ENCODE measurements at regions not wholly inside any gene's neighbourhood (a gene's known extent, or its start where the extent isn't known, plus 50 kb on each side); places are given as distances from the start of the nearest gene placed in this dataset.

GRCh38 chr10:131431533-131431932 is 120.0 kb upstream of the TCERG1L start:
- no peak overlapping the region for H2AFZ ChIP-seq (ENCODE audit: insufficient read depth, low read depth, low read length, poor library complexity, severe bottlenecking)
- no peaks in the 10 kb centered on the region for H3K36me3 Mint-ChIP-seq
- H3K4me2 ChIP-seq (replicated peaks; ENCODE audit: extremely low read depth, low read length, poor library complexity, severe bottlenecking), result no peak overlapping the region
- TF ChIP-seq, protein P1, sequence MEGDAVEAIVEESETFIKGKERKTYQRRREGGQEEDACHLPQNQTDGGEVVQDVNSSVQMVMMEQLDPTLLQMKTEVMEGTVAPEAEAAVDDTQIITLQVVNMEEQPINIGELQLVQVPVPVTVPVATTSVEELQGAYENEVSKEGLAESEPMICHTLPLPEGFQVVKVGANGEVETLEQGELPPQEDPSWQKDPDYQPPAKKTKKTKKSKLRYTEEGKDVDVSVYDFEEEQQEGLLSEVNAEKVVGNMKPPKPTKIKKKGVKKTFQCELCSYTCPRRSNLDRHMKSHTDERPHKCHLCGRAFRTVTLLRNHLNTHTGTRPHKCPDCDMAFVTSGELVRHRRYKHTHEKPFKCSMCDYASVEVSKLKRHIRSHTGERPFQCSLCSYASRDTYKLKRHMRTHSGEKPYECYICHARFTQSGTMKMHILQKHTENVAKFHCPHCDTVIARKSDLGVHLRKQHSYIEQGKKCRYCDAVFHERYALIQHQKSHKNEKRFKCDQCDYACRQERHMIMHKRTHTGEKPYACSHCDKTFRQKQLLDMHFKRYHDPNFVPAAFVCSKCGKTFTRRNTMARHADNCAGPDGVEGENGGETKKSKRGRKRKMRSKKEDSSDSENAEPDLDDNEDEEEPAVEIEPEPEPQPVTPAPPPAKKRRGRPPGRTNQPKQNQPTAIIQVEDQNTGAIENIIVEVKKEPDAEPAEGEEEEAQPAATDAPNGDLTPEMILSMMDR (IDR thresholded peaks at IDR 0.05), result no peak
- no peak overlapping the region for H3K4me3 Mint-ChIP-seq
- no peaks in the 10 kb centered on the region for H3K9me3 ChIP-seq (replicated peaks in 1 of 2; ENCODE audit: control insufficient read depth in 1 of 2, insufficient read depth in 1 of 2, low read length in 2 of 2)
- intact Hi-C loops (cut with micrococcal nuclease), result no loop called here
- H3K9ac ChIP-seq (ENCODE audit: insufficient read depth, low read length, poor library complexity, severe bottlenecking), result no peak overlapping the region
- H3K4me1 ChIP-seq (ENCODE audit: control insufficient read depth in 1 of 2, insufficient read depth in 2 of 2, low read length in 2 of 2), result no peaks in the 10 kb centered on the region
- H3K9me3 Mint-ChIP-seq, result peaks cover 0 to 2% (median 0%) of the 10 kb centered on the region in 7 donors
- 59% methylated on average over 2 of the region's 7 CpGs for WGBS (ENCODE audit: insufficient coverage)
- H3K36me3 ChIP-seq (replicated peaks in 1 of 2; ENCODE audit: control insufficient read depth in 1 of 2, insufficient read depth in 2 of 2, low read length in 2 of 2), result no peaks in the 10 kb centered on the region
- H4K20me1 ChIP-seq (ENCODE audit: insufficient read depth, low read length), result no peaks in the 10 kb centered on the region
- no peaks in the 10 kb centered on the region for H3K79me2 ChIP-seq (ENCODE audit: insufficient read depth, low read length)
- H3K27me3 ChIP-seq (ENCODE audit: control insufficient read depth in 2 of 2, insufficient read depth in 2 of 2, low read length in 2 of 2), result no peaks in the 10 kb centered on the region
- no peak overlapping the region for H3K27ac ChIP-seq (ENCODE audit: low read depth in 1 of 2, low read length in 2 of 2)
- H3K27ac Mint-ChIP-seq, result no peak overlapping the region
- no peak for DNase-seq
- H3K4me1 Mint-ChIP-seq, result no peaks in the 10 kb centered on the region
- H3K27me3 Mint-ChIP-seq (ENCODE audit: low read depth in 3 of 3), result peaks cover 2 to 3% (median 2%) of the 10 kb centered on the region in 3 donors
- no peak overlapping the region for H3K4me3 ChIP-seq (replicated peaks in 1 of 3; ENCODE audit: low read depth in 2 of 3, low read length in 3 of 3)

DNA sequence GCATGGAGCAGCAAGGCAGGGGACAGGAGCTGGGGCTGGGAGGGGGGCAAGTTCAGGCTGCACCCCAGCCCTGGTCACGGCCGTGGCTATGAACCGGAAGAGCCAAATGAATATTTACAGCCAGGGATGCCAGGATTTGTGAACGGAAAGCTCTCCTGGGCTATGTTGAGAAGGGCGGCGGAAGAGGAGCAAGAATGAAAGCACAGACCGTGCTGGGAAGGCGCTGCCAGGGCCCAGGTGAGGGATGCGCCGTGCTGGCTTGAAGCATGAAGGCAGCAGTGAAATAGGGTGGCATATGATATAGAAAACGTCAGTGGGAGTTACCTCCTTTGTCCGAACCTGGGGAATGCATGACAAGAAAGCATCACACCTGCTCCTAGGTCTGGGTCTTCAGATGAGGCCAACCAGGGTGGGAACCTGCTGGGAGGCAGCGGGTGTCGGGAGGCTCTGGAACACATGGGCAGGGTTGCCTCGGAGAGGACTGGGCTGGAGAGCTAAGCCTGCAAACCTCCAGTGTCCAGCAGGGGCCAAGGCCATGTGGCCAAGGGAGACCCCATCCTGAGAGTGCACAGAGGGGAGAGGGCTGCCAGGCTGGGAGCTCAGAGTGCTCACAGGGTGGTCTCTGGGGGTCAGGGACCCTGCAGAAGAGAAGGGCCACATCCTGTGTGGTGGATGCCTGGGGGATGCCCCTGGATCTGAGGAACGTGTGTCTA is 120.6 kb upstream of the TCERG1L start:
- no peaks in the 10 kb centered on the region for H3K79me2 ChIP-seq (ENCODE audit: insufficient read depth, low read length)
- H3K4me3 Mint-ChIP-seq, result no peak overlapping the region

More for the DNA sequence above, 120.6 kb upstream of the TCERG1L start:
- Histone ChIP-seq H4K20me1 (ENCODE audit: insufficient read depth, low read length) (no peaks in the 10 kb centered on the region), H3K27ac (ENCODE audit: low read depth in 1 of 2, low read length in 2 of 2) (no peak overlapping the region), H2AFZ (ENCODE audit: insufficient read depth, low read depth, low read length, poor library complexity, severe bottlenecking) (no peak overlapping the region), H3K9me3 (replicated peaks in 1 of 2; ENCODE audit: control insufficient read depth in 1 of 2, insufficient read depth in 1 of 2, low read length in 2 of 2) (no peaks in the 10 kb centered on the region), H3K4me2 (replicated peaks; ENCODE audit: extremely low read depth, low read length, poor library complexity, severe bottlenecking) (no peak overlapping the region), H3K9ac (ENCODE audit: insufficient read depth, low read length, poor library complexity, severe bottlenecking) (no peak overlapping the region), H3K36me3 (replicated peaks in 1 of 2; ENCODE audit: control insufficient read depth in 1 of 2, insufficient read depth in 2 of 2, low read length in 2 of 2) (no peaks in the 10 kb centered on the region), H3K27me3 (ENCODE audit: control insufficient read depth in 2 of 2, insufficient read depth in 2 of 2, low read length in 2 of 2) (no peaks in the 10 kb centered on the region), H3K4me3 (replicated peaks in 1 of 3; ENCODE audit: low read depth in 2 of 3, low read length in 3 of 3) (no peak overlapping the region), H3K4me1 (ENCODE audit: control insufficient read depth in 1 of 2, insufficient read depth in 2 of 2, low read length in 2 of 2) (no peaks in the 10 kb centered on the region)
- Mint-ChIP-seq H3K4me1 (no peaks in the 10 kb centered on the region), H3K27ac (no peak overlapping the region), H3K9me3 (peaks cover 0 to 2% (median 0%) of the 10 kb centered on the region in 7 donors), H3K36me3 (no peaks in the 10 kb centered on the region), H3K27me3 (ENCODE audit: low read depth in 3 of 3) (peaks cover 2 to 3% (median 2%) of the 10 kb centered on the region in 3 donors)
- TF ChIP-seq, protein P1 (IDR thresholded peaks at IDR 0.05), result no peak
- WGBS (ENCODE audit: insufficient coverage), result 85% methylated on average over 16 of the region's 16 CpGs
- no peak for DNase-seq
- intact Hi-C loops (cut with micrococcal nuclease), result no loop called here

Measured in CD14-positive monocyte (primary cell).